Left lung (tissue), 4 donors: ENCODE measurements at regions not wholly inside any gene's neighbourhood (a gene's known extent, or its start where the extent isn't known, plus 50 kb on each side); places are given as distances from the start of the nearest gene placed in this dataset.

Source experiments
- ATAC-seq: fragments of 200-7000 bp; cut with Tn5 transposase; one replicate; pipeline ENCODE4 v1.9.1; 2020; ENCODE audit warnings: moderate library complexity
- DNase-seq, 4 donors: peaks; one replicate each; pipeline ENCODE4 v3.0.0-alpha.2; 2013 to 2020
- H3K27ac ChIP-seq, 2 donors: fragments of 200-600 bp; sonication (generic) in 1 of 2; one replicate each; pipeline versions ENCODE4 v1.5.0 to v1.8.0; 2020 to 2021
- H3K27me3 ChIP-seq, 2 donors: fragments of 200-600 bp; sonication (generic) in 1 of 2; one replicate each; pipeline versions ENCODE4 v1.5.0 to v1.8.0; 2020 to 2021
- H3K36me3 ChIP-seq, 2 donors: fragments of 200-600 bp; sonication (generic) in 1 of 2; one replicate each; pipeline versions ENCODE4 v1.5.0 to v1.8.0; 2020 to 2021
- H3K4me1 ChIP-seq, 2 donors: fragments of 200-600 bp; one replicate each; pipeline ENCODE4 v1.8.0; 2021
- H3K4me3 ChIP-seq, 2 donors: fragments of 200-600 bp; sonication (generic) in 1 of 2; one replicate each; pipeline versions ENCODE4 v1.5.0 to v1.8.0; 2020 to 2021; ENCODE audit warnings: mild to moderate bottlenecking in 1 of 2
- H3K9me3 ChIP-seq, 2 donors: fragments of 200-600 bp; sonication (generic) in 1 of 2; one replicate each; pipeline versions ENCODE4 v1.5.0 to v1.8.0; 2020 to 2021
- CTCF ChIP-seq, 2 donors: fragments of 200-600 bp; sonication (generic) in 1 of 2; IDR thresholded peaks; one replicate each; pipeline versions ENCODE4 v1.5.0 to v1.8.0; 2021; ENCODE audit warnings: antibody characterized with exemption in 2 of 2
- intact Hi-C, 2 donors: fragments of 100-400 bp; cut with DNase I; formaldehyde crosslinking; loops; one replicate each; pipeline versions ENCODE4 v1.11.2 to v1.14.2; 2022
- donor health status: DM: no; HTN: yes; CAD: no.
- donor health status: DM: no; HTN: no; CAD: no.

GRCh38 chr3:72529081-72529480 is 319.2 kb downstream of the SHQ1 start:
- no peaks in the 10 kb centered on the region for H3K9me3 ChIP-seq
- no peak for TF ChIP-seq CTCF (IDR thresholded peaks at IDR 0.05)
- H3K4me3 ChIP-seq: no peak overlapping the region
- H3K36me3 ChIP-seq: no peaks in the 10 kb centered on the region
- H3K27ac ChIP-seq: no peak overlapping the region
- no peaks in the 10 kb centered on the region for H3K27me3 ChIP-seq
- intact Hi-C loops: no loop called here
- DNase-seq (peak in 2 of 4 donors; percentile 85 to 88), ATAC-seq (no peak)
- peaks cover 0 to 2% of the 10 kb centered on the region in 2 donors for H3K4me1 ChIP-seq

GRCh38 chr3:72523429-72524151 is 324.7 kb downstream of the SHQ1 start:
- no peak for TF ChIP-seq CTCF (IDR thresholded peaks at IDR 0.05)
- no peaks in the 10 kb centered on the region for H3K9me3 ChIP-seq
- H3K27ac ChIP-seq: peak overlapping the region in 1 of 2 donors; percentile 84
- peak; percentile 88 for ATAC-seq
- DNase-seq: peak in 2 of 4 donors; percentile 45 to 65
- intact Hi-C loops: no loop called here
- no peaks in the 10 kb centered on the region for H3K36me3 ChIP-seq
- no peaks in the 10 kb centered on the region for H3K27me3 ChIP-seq
- H3K4me3 ChIP-seq: no peak overlapping the region
- peaks cover 0 to 31% of the 10 kb centered on the region in 2 donors for H3K4me1 ChIP-seq

- Histone ChIP-seq H3K9me3 (no peaks in the 10 kb centered on the region), H3K36me3 (no peaks in the 10 kb centered on the region), H3K27me3 (no peaks in the 10 kb centered on the region), H3K4me3 (no peak overlapping the region), H3K27ac (no peak overlapping the region), H3K4me1 (peaks cover 0 to 31% of the 10 kb centered on the region in 2 donors)
- ATAC-seq (peak; percentile 33), DNase-seq (no peak)
- intact Hi-C loops: no loop called here
- no peak for TF ChIP-seq CTCF (IDR thresholded peaks at IDR 0.05)
Observed at GRCh38 chr3:72520690-72521308, 327.4 kb downstream of the SHQ1 start.

GRCh38 chr3:72519946-72520604 is 328.2 kb downstream of the SHQ1 start:
- Histone ChIP-seq H3K27ac (no peak overlapping the region), H3K27me3 (no peaks in the 10 kb centered on the region), H3K9me3 (no peaks in the 10 kb centered on the region), H3K36me3 (no peaks in the 10 kb centered on the region), H3K4me1 (peaks cover 0 to 31% of the 10 kb centered on the region in 2 donors), H3K4me3 (no peak overlapping the region)
- DNase-seq (no peak), ATAC-seq (no peak)
- no peak for TF ChIP-seq CTCF (IDR thresholded peaks at IDR 0.05)
- intact Hi-C loops: no loop called here

GRCh38 chr3:72517921-72518424 is 330.3 kb downstream of the SHQ1 start:
- TF ChIP-seq CTCF (IDR thresholded peaks at IDR 0.05): no peak
- Histone ChIP-seq H3K4me1 (peaks cover 0 to 18% of the 10 kb centered on the region in 2 donors), H3K9me3 (no peaks in the 10 kb centered on the region), H3K27ac (no peak overlapping the region), H3K27me3 (no peaks in the 10 kb centered on the region), H3K36me3 (no peaks in the 10 kb centered on the region), H3K4me3 (no peak overlapping the region)
- intact Hi-C loops: no loop called here
- ATAC-seq: no peak
- DNase-seq: peak in 2 of 4 donors; percentile 68 to 82
